GM23338 (cell line): ENCODE measurements at regions not wholly inside any gene's neighbourhood (a gene's known extent, or its start where the extent isn't known, plus 50 kb on each side); places are given as distances from the start of the nearest gene placed in this dataset.
A peak's percentile ranks its signal among the peaks of the same experiment; 100 is the strongest.

Experiments
- ATAC-seq: fragments of 200-7000 bp; cut with Tn5 transposase; 3 replicates; pipeline ENCODE4 v1.9.1; 2020
- DNase-seq: peaks from one replicate; pipeline ENCODE4 v3.0.0-alpha.2; 2015; ENCODE audit warnings: low spot score
- H2AFZ ChIP-seq: fragments of 200-600 bp; sonication (generic); 2 replicates; pipeline ENCODE4 v1.8.0; 2016; ENCODE audit warnings: antibody characterized with exemption, mild to moderate bottlenecking, moderate library complexity
- H3F3A ChIP-seq: fragments of 200-600 bp; sonication (generic); replicated peaks from 2 replicates; pipeline ENCODE4 v1.8.0; 2017; ENCODE audit warnings: antibody characterized with exemption, mixed run types, low read depth
- H3K27ac ChIP-seq: fragments of 200-600 bp; sonication (generic); 2 replicates; pipeline ENCODE4 v1.6.1; 2016; ENCODE audit warnings: low read depth
- H3K27me3 ChIP-seq: fragments of 200-600 bp; sonication (generic); 2 replicates; pipeline ENCODE4 v1.8.0; 2016; ENCODE audit warnings: mild to moderate bottlenecking, mixed run types, moderate library complexity; ENCODE audit not compliant: insufficient read depth
- H3K36me3 ChIP-seq: fragments of 200-600 bp; sonication (generic); 2 replicates; pipeline ENCODE4 v1.8.0; 2016; ENCODE audit warnings: mild to moderate bottlenecking; ENCODE audit not compliant: insufficient read depth
- H3K4me1 ChIP-seq: fragments of 200-600 bp; sonication (generic); 2 replicates; pipeline ENCODE4 v1.8.0; 2016; ENCODE audit warnings: mild to moderate bottlenecking, moderate library complexity; ENCODE audit not compliant: insufficient read depth
- H3K4me2 ChIP-seq: fragments of 200-600 bp; sonication (generic); 2 replicates; pipeline ENCODE4 v1.7.1; 2017; ENCODE audit warnings: mixed run types
- H3K4me3 ChIP-seq: fragments of 200-600 bp; sonication (generic); 2 replicates; pipeline ENCODE4 v1.6.1; 2016; ENCODE audit warnings: mixed run types
- H3K79me2 ChIP-seq: fragments of 200-600 bp; sonication (generic); replicated peaks from 2 replicates; pipeline ENCODE4 v1.8.0; 2017; ENCODE audit warnings: mild to moderate bottlenecking; ENCODE audit not compliant: insufficient read depth
- H3K9me2 ChIP-seq: fragments of 200-600 bp; sonication (generic); 2 replicates; pipeline ENCODE4 v1.8.0; 2017; ENCODE audit not compliant: insufficient read depth
- H4K20me1 ChIP-seq: fragments of 200-600 bp; sonication (generic); replicated peaks from 2 replicates; pipeline ENCODE4 v1.8.0; 2017; ENCODE audit warnings: mild to moderate bottlenecking; ENCODE audit not compliant: insufficient read depth
- H3K27ac Mint-ChIP-seq: 2 replicates; pipeline ENCODE4 v1.8.0; 2020; ENCODE audit warnings: inconsistent platforms, mild to moderate bottlenecking, moderate library complexity, mixed read lengths
- H3K27me3 Mint-ChIP-seq: 3 replicates; pipeline ENCODE4 v1.8.0; 2022; ENCODE audit warnings: low read depth, mild to moderate bottlenecking, moderate library complexity, mixed read lengths, inconsistent platforms; ENCODE audit not compliant: insufficient read depth, poor library complexity
- H3K36me3 Mint-ChIP-seq: 3 replicates; pipeline ENCODE4 v1.8.0; 2021; ENCODE audit warnings: low read depth, mild to moderate bottlenecking, inconsistent platforms, moderate library complexity, mixed read lengths
- H3K4me1 Mint-ChIP-seq: 3 replicates; pipeline ENCODE4 v1.8.0; 2020; ENCODE audit warnings: mild to moderate bottlenecking, inconsistent platforms, mixed read lengths
- H3K4me3 Mint-ChIP-seq: 3 replicates; pipeline ENCODE4 v1.8.0; 2021; ENCODE audit warnings: moderate library complexity, mild to moderate bottlenecking, inconsistent platforms, mixed read lengths
- H3K9me3 Mint-ChIP-seq: 3 replicates; pipeline ENCODE4 v1.8.0; 2020; ENCODE audit warnings: moderate library complexity, mild to moderate bottlenecking, inconsistent platforms, mixed read lengths
- CREB1 ChIP-seq: fragments of 250-450 bp; sonication (Bioruptor Pico); IDR thresholded peaks from 2 replicates; pipeline ENCODE4 v1.5.0; 2020; ENCODE audit warnings: low read depth, mild to moderate bottlenecking, moderate library complexity
- EZH2 ChIP-seq: fragments of 200-600 bp; sonication (generic); IDR thresholded peaks from one replicate; pipeline ENCODE4 v1.8.0; 2017; ENCODE audit warnings: antibody characterized with exemption, mild to moderate bottlenecking, low read depth; ENCODE audit not compliant: unreplicated experiment
- EZH2phosphoT487 ChIP-seq: fragments of 200-600 bp; sonication (generic); IDR thresholded peaks from one replicate; pipeline ENCODE4 v1.8.1; 2018; ENCODE audit warnings: antibody characterized with exemption; ENCODE audit not compliant: unreplicated experiment
- JUNB ChIP-seq: IDR thresholded peaks from one replicate; pipeline ENCODE4 v1.6.1; 2016; ENCODE audit warnings: antibody characterized with exemption; ENCODE audit not compliant: unreplicated experiment
- NANOG ChIP-seq: IDR thresholded peaks from 2 replicates; pipeline ENCODE4 v1.6.1; 2016; ENCODE audit warnings: antibody characterized with exemption, borderline replicate concordance
- POLR2AphosphoS5 ChIP-seq: IDR thresholded peaks from 2 replicates; pipeline ENCODE4 v1.6.1; 2016; ENCODE audit warnings: antibody characterized with exemption, low read depth
- STAT1 ChIP-seq: IDR thresholded peaks from one replicate; pipeline ENCODE4 v1.6.1; 2016; ENCODE audit warnings: antibody characterized with exemption; ENCODE audit not compliant: unreplicated experiment
- ZNF331 ChIP-seq: fragments of 250-450 bp; sonication (Bioruptor Pico); IDR thresholded peaks from 2 replicates; pipeline ENCODE4 v1.5.0; 2020; ENCODE audit warnings: low read depth, mild to moderate bottlenecking, moderate library complexity
- TF ChIP-seq, protein P1 (sequence below), 2 experiments: fragments of 200-600 bp in 1 of 2; sonication (generic) in 1 of 2; conservative IDR thresholded peaks; 2 replicates each; pipeline versions ENCODE4 v1.5.1 to v1.6.1; 2016 to 2017; ENCODE audit warnings: antibody characterized with exemption in 2 of 2, low read depth in 2 of 2, mild to moderate bottlenecking in 2 of 2, moderate library complexity in 1 of 2
- TF ChIP-seq, protein P2 (sequence below): IDR thresholded peaks from 2 replicates; pipeline ENCODE4 v1.6.1; 2016; ENCODE audit warnings: antibody characterized with exemption
- TF ChIP-seq, protein P3 (sequence below): fragments of 250-450 bp; sonication (Bioruptor Pico); IDR thresholded peaks from 2 replicates; pipeline ENCODE4 v1.5.0; 2020; ENCODE audit warnings: mild to moderate bottlenecking, moderate library complexity
- TF ChIP-seq, protein P4 (sequence below): IDR thresholded peaks from one replicate; pipeline ENCODE4 v1.6.1; 2018; ENCODE audit warnings: antibody characterized with exemption; ENCODE audit not compliant: unreplicated experiment

- Histone ChIP-seq H3K9me2 (no peaks in the 10 kb centered on the region), H4K20me1 (no peaks in the 10 kb centered on the region), H3K4me1 (no peaks in the 10 kb centered on the region; the same call in 1 of the 2 replicates), H3F3A (no peaks in the 10 kb centered on the region), H2AFZ (peak overlapping the region; percentile 32), H3K4me2 (no peak overlapping the region), H3K27me3 (no peaks in the 10 kb centered on the region), H3K79me2 (no peaks in the 10 kb centered on the region), H3K4me3 (no peak overlapping the region), H3K36me3 (no peaks in the 10 kb centered on the region), H3K27ac (no peak overlapping the region)
- H3K4me3 Mint-ChIP-seq = no peak overlapping the region
- H3K36me3 Mint-ChIP-seq = no peaks in the 10 kb centered on the region; the same call in 2 of the 3 replicates
- H3K4me1 Mint-ChIP-seq = peaks cover 11% of the 10 kb centered on the region
- H3K27me3 Mint-ChIP-seq = peaks cover 11% of the 10 kb centered on the region
- no peak for TF ChIP-seq EZH2
- TF ChIP-seq, protein P1, sequence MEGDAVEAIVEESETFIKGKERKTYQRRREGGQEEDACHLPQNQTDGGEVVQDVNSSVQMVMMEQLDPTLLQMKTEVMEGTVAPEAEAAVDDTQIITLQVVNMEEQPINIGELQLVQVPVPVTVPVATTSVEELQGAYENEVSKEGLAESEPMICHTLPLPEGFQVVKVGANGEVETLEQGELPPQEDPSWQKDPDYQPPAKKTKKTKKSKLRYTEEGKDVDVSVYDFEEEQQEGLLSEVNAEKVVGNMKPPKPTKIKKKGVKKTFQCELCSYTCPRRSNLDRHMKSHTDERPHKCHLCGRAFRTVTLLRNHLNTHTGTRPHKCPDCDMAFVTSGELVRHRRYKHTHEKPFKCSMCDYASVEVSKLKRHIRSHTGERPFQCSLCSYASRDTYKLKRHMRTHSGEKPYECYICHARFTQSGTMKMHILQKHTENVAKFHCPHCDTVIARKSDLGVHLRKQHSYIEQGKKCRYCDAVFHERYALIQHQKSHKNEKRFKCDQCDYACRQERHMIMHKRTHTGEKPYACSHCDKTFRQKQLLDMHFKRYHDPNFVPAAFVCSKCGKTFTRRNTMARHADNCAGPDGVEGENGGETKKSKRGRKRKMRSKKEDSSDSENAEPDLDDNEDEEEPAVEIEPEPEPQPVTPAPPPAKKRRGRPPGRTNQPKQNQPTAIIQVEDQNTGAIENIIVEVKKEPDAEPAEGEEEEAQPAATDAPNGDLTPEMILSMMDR (conservative IDR thresholded peaks at IDR 0.05; ENCODE audit: low read depth in 2 of 2) = no peak
- TF ChIP-seq, protein P2, sequence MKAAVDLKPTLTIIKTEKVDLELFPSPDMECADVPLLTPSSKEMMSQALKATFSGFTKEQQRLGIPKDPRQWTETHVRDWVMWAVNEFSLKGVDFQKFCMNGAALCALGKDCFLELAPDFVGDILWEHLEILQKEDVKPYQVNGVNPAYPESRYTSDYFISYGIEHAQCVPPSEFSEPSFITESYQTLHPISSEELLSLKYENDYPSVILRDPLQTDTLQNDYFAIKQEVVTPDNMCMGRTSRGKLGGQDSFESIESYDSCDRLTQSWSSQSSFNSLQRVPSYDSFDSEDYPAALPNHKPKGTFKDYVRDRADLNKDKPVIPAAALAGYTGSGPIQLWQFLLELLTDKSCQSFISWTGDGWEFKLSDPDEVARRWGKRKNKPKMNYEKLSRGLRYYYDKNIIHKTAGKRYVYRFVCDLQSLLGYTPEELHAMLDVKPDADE = no peak
- no peak for TF ChIP-seq POLR2AphosphoS5
- no peak for TF ChIP-seq EZH2phosphoT487
- TF ChIP-seq, protein P3, sequence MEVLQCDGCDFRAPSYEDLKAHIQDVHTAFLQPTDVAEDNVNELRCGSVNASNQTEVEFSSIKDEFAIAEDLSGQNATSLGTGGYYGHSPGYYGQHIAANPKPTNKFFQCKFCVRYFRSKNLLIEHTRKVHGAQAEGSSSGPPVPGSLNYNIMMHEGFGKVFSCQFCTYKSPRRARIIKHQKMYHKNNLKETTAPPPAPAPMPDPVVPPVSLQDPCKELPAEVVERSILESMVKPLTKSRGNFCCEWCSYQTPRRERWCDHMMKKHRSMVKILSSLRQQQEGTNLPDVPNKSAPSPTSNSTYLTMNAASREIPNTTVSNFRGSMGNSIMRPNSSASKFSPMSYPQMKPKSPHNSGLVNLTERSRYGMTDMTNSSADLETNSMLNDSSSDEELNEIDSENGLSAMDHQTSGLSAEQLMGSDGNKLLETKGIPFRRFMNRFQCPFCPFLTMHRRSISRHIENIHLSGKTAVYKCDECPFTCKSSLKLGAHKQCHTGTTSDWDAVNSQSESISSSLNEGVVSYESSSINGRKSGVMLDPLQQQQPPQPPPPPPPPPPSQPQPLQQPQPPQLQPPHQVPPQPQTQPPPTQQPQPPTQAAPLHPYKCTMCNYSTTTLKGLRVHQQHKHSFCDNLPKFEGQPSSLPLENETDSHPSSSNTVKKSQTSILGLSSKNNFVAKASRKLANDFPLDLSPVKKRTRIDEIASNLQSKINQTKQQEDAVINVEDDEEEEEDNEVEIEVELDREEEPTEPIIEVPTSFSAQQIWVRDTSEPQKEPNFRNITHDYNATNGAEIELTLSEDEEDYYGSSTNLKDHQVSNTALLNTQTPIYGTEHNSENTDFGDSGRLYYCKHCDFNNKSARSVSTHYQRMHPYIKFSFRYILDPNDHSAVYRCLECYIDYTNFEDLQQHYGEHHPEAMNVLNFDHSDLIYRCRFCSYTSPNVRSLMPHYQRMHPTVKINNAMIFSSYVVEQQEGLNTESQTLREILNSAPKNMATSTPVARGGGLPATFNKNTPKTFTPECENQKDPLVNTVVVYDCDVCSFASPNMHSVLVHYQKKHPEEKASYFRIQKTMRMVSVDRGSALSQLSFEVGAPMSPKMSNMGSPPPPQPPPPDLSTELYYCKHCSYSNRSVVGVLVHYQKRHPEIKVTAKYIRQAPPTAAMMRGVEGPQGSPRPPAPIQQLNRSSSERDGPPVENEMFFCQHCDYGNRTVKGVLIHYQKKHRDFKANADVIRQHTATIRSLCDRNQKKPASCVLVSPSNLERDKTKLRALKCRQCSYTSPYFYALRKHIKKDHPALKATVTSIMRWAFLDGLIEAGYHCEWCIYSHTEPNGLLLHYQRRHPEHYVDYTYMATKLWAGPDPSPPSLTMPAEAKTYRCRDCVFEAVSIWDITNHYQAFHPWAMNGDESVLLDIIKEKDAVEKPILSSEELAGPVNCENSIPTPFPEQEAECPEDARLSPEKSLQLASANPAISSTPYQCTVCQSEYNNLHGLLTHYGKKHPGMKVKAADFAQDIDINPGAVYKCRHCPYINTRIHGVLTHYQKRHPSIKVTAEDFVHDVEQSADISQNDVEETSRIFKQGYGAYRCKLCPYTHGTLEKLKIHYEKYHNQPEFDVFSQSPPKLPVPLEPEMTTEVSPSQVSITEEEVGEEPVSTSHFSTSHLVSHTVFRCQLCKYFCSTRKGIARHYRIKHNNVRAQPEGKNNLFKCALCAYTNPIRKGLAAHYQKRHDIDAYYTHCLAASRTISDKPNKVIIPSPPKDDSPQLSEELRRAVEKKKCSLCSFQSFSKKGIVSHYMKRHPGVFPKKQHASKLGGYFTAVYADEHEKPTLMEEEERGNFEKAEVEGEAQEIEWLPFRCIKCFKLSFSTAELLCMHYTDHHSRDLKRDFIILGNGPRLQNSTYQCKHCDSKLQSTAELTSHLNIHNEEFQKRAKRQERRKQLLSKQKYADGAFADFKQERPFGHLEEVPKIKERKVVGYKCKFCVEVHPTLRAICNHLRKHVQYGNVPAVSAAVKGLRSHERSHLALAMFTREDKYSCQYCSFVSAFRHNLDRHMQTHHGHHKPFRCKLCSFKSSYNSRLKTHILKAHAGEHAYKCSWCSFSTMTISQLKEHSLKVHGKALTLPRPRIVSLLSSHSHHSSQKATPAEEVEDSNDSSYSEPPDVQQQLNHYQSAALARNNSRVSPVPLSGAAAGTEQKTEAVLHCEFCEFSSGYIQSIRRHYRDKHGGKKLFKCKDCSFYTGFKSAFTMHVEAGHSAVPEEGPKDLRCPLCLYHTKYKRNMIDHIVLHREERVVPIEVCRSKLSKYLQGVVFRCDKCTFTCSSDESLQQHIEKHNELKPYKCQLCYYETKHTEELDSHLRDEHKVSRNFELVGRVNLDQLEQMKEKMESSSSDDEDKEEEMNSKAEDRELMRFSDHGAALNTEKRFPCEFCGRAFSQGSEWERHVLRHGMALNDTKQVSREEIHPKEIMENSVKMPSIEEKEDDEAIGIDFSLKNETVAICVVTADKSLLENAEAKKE (CRISPR knock-in tag) = no peak
- no peak for TF ChIP-seq ZNF331 (CRISPR knock-in tag)
- no peak for TF ChIP-seq NANOG
- TF ChIP-seq CREB1 = no peak
- TF ChIP-seq JUNB = no peak
- TF ChIP-seq, protein P4, sequence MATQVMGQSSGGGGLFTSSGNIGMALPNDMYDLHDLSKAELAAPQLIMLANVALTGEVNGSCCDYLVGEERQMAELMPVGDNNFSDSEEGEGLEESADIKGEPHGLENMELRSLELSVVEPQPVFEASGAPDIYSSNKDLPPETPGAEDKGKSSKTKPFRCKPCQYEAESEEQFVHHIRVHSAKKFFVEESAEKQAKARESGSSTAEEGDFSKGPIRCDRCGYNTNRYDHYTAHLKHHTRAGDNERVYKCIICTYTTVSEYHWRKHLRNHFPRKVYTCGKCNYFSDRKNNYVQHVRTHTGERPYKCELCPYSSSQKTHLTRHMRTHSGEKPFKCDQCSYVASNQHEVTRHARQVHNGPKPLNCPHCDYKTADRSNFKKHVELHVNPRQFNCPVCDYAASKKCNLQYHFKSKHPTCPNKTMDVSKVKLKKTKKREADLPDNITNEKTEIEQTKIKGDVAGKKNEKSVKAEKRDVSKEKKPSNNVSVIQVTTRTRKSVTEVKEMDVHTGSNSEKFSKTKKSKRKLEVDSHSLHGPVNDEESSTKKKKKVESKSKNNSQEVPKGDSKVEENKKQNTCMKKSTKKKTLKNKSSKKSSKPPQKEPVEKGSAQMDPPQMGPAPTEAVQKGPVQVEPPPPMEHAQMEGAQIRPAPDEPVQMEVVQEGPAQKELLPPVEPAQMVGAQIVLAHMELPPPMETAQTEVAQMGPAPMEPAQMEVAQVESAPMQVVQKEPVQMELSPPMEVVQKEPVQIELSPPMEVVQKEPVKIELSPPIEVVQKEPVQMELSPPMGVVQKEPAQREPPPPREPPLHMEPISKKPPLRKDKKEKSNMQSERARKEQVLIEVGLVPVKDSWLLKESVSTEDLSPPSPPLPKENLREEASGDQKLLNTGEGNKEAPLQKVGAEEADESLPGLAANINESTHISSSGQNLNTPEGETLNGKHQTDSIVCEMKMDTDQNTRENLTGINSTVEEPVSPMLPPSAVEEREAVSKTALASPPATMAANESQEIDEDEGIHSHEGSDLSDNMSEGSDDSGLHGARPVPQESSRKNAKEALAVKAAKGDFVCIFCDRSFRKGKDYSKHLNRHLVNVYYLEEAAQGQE = no peak
- no peak for TF ChIP-seq STAT1
- peak; percentile 58 for ATAC-seq
- no peaks in the 10 kb centered on the region; the same call in 2 of the 3 replicates for H3K9me3 Mint-ChIP-seq
- DNase-seq = no peak
- no peak overlapping the region for H3K27ac Mint-ChIP-seq
These were observed 97.4 kb upstream of the TMPRSS2 start for GRCh38 chr21:41605178-41605933.
